HepG2 (cell line): ENCODE measurements at regions not wholly inside any gene's neighbourhood (a gene's known extent, or its start where the extent isn't known, plus 50 kb on each side); places are given as distances from the start of the nearest gene placed in this dataset.

Experiments used
- DMAP1 ChIP-seq: IDR thresholded peaks from 2 replicates; pipeline ENCODE4 v1.6.1; 2016
- FOSL2 ChIP-seq: sonication (generic); formaldehyde crosslinking; IDR thresholded peaks from 2 replicates; pipeline ENCODE4 v1.4.0; 2020; ENCODE audit warnings: missing genetic modification reagents
- KLF13 ChIP-seq: sonication (generic); formaldehyde crosslinking; IDR thresholded peaks from 2 replicates; pipeline ENCODE4 v1.4.0; 2020; ENCODE audit warnings: mild to moderate bottlenecking, missing genetic modification reagents
- KLF9 ChIP-seq: IDR thresholded peaks from 2 replicates; pipeline ENCODE4 v1.6.1; 2016; ENCODE audit warnings: low read depth
- MIXL1 ChIP-seq: IDR thresholded peaks from 2 replicates; pipeline ENCODE4 v1.6.1; 2016
- NCOA2 ChIP-seq: sonication (generic); formaldehyde crosslinking; IDR thresholded peaks from 2 replicates; pipeline ENCODE4 v1.8.0; 2022; ENCODE audit warnings: inconsistent platforms
- PAXIP1 ChIP-seq: sonication (generic); formaldehyde crosslinking; conservative IDR thresholded peaks from 2 replicates; pipeline ENCODE4 v1.4.0; 2020; ENCODE audit warnings: mild to moderate bottlenecking, missing genetic modification reagents, moderate library complexity
- POLR2AphosphoS5 ChIP-seq: IDR thresholded peaks from 2 replicates; pipeline ENCODE4 v1.6.1; 2012; ENCODE audit warnings: low read depth, low read length
- SIX4 ChIP-seq: sonication (generic); formaldehyde crosslinking; IDR thresholded peaks from 2 replicates; pipeline ENCODE4 v1.4.0; 2020; ENCODE audit warnings: missing genetic modification reagents
- THRA ChIP-seq: sonication (generic); formaldehyde crosslinking; IDR thresholded peaks from 2 replicates; pipeline ENCODE4 v1.4.0; 2020; ENCODE audit warnings: missing genetic modification reagents, borderline replicate concordance
- ZBTB21 ChIP-seq: sonication (generic); formaldehyde crosslinking; IDR thresholded peaks from 2 replicates; pipeline ENCODE4 v1.4.0; 2020; ENCODE audit warnings: missing genetic modification reagents
- ZBTB43 ChIP-seq: sonication (generic); formaldehyde crosslinking; conservative IDR thresholded peaks from 2 replicates; pipeline ENCODE4 v1.4.0; 2020; ENCODE audit warnings: missing genetic modification reagents
- ZFP1 ChIP-seq: IDR thresholded peaks from 2 replicates; pipeline ENCODE4 v1.6.1; 2016
- ZGPAT ChIP-seq: IDR thresholded peaks from 2 replicates; pipeline ENCODE4 v1.6.1; 2016; ENCODE audit warnings: mild to moderate bottlenecking
- ZKSCAN8 ChIP-seq: IDR thresholded peaks from 2 replicates; pipeline ENCODE4 v1.6.1; 2016; ENCODE audit warnings: borderline replicate concordance, missing genetic modification reagents, missing compliant biosample characterization
- ZNF350 ChIP-seq: sonication (generic); formaldehyde crosslinking; IDR thresholded peaks from 2 replicates; pipeline ENCODE4 v1.4.0; 2020; ENCODE audit warnings: mild to moderate bottlenecking, low read depth, missing genetic modification reagents, borderline replicate concordance
- ZNF468 ChIP-seq: sonication (generic); formaldehyde crosslinking; IDR thresholded peaks from 2 replicates; pipeline ENCODE4 v1.8.0; 2022; ENCODE audit warnings: mild to moderate bottlenecking, moderate library complexity, missing genetic modification reagents
- ZNF512 ChIP-seq: sonication (generic); formaldehyde crosslinking; IDR thresholded peaks from 2 replicates; pipeline ENCODE4 v1.4.0; 2020; ENCODE audit warnings: mild to moderate bottlenecking, missing genetic modification reagents
- ZNF660 ChIP-seq: sonication (generic); formaldehyde crosslinking; IDR thresholded peaks from 2 replicates; pipeline ENCODE4 v1.5.1; 2020; ENCODE audit warnings: mild to moderate bottlenecking, low read depth, missing genetic modification reagents, borderline replicate concordance
- ZNF704 ChIP-seq: sonication (generic); formaldehyde crosslinking; IDR thresholded peaks from 2 replicates; pipeline ENCODE4 v1.8.1; 2023; ENCODE audit warnings: mild to moderate bottlenecking, inconsistent platforms, moderate library complexity, missing genetic modification reagents, borderline replicate concordance
- ZNF724P ChIP-seq: sonication (generic); formaldehyde crosslinking; IDR thresholded peaks from 2 replicates; pipeline ENCODE4 v1.8.0; 2022; ENCODE audit warnings: missing genetic modification reagents, borderline replicate concordance

- TF ChIP-seq ZNF704 (CRISPR knock-in tag) (no peak), ZBTB43 (CRISPR knock-in tag) (no peak), ZBTB21 (CRISPR knock-in tag) (no peak), ZGPAT (peak; percentile 53), FOSL2 (CRISPR knock-in tag) (no peak), ZFP1 (CRISPR knock-in tag) (no peak), ZNF350 (no peak), DMAP1 (no peak), ZKSCAN8 (CRISPR knock-in tag) (no peak), MIXL1 (CRISPR knock-in tag) (peak; percentile 77), ZNF468 (CRISPR knock-in tag) (no peak), ZNF724P (no peak), THRA (CRISPR knock-in tag) (peak; percentile 24; the same call in 1 of the 2 replicates), NCOA2 (CRISPR knock-in tag) (peak; percentile 97), KLF13 (no peak), PAXIP1 (CRISPR knock-in tag) (peak; percentile 84), KLF9 (CRISPR knock-in tag) (no peak), SIX4 (CRISPR knock-in tag) (0 out of 2 replicates have a peak, but pooled peaks have one; percentile 11), ZNF660 (CRISPR knock-in tag) (no peak), ZNF512 (no peak), POLR2AphosphoS5 (no peak)
Measured at GRCh38 chrX:20479896-20480295, 213.2 kb upstream of the RPS6KA3 start (continued).
